ENCODE measurements at regions not wholly inside any gene's neighbourhood (a gene's known extent, or its start where the extent isn't known, plus 50 kb on each side); places are given as distances from the start of the nearest gene placed in this dataset.

DNA sequence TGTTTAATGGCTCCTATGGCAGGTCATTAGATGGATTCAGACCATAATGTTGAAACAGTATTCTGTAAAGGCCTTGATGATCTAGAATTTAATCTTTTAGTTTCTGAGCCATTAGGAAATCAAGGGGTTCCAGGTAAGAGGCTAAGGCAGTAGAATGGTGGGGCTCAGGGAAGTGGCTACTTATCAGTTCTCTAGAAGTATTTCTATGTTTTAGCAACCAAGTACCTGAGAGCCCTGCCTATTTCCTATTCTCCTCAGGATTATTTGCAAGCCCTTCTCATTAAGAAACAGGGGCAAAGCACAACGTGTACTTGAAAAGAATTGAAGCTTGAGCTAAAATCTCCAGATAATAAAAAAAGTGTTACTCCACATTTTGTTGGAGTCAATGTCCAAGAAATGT lies 646.5 kb downstream of the RNF144B start:
- intact Hi-C loops (cut with micrococcal nuclease; ENCODE audit: unreplicated experiment) = no loop called here
- Histone ChIP-seq H3K4me2 (ENCODE audit: control insufficient read depth, insufficient read depth) (no peak overlapping the region), H3K27me3 (replicated peaks in 1 of 2; ENCODE audit: control insufficient read depth in 2 of 2, insufficient read depth in 2 of 2, low read length in 1 of 2) (no peaks in the 10 kb centered on the region), H3K27ac (ENCODE audit: control insufficient read depth, insufficient read depth) (no peak overlapping the region), H3K4me3 (no peak overlapping the region), H3K79me2 (ENCODE audit: control insufficient read depth, insufficient read depth, low read length) (no peaks in the 10 kb centered on the region), H3K36me3 (ENCODE audit: control insufficient read depth in 2 of 2, insufficient read depth in 2 of 2, low read length in 1 of 2) (no peaks in the 10 kb centered on the region), H2AFZ (ENCODE audit: control insufficient read depth, low read depth, low read length) (no peak overlapping the region), H3K4me1 (ENCODE audit: control insufficient read depth, insufficient read depth, low read length) (no peaks in the 10 kb centered on the region), H3K9ac (ENCODE audit: control insufficient read depth, insufficient read depth, low read length) (no peak overlapping the region), H3K9me3 (replicated peaks; ENCODE audit: control insufficient read depth, insufficient read depth, low read length) (no peaks in the 10 kb centered on the region), H4K20me1 (ENCODE audit: control insufficient read depth, insufficient read depth) (no peaks in the 10 kb centered on the region)
- CTCF ChIA-PET = no interaction called here
- SMC1A ChIA-PET (ENCODE audit: uncharacterized antibody, unreplicated experiment) = no interaction called here
- BruUV-seq (replicated peaks) = no TSS peak
- WGBS (ENCODE audit: insufficient coverage, insufficient replicate concordance, low lambda C conversion rate, missing lambda C conversion rate) = 0% methylated on average over 1 of the region's 1 CpG
- ATAC-seq (no peak), DNase-seq (ENCODE audit: low read depth, low spot score) (no peak), FAIRE-seq (no peak)
- in situ Hi-C loops (cut with MboI) = no loop called here
- POLR2A ChIA-PET = no interaction called here
- RAD21 ChIA-PET (ENCODE audit: unreplicated experiment) = no interaction called here
- TF ChIP-seq RUNX3 (IDR thresholded peaks at IDR 0.05; ENCODE audit: low read length) (no peak), CUX1 (IDR thresholded peaks at IDR 0.05; ENCODE audit: insufficient replicate concordance, low read depth, low read length) (no peak), EGR1 (IDR thresholded peaks at IDR 0.05; ENCODE audit: borderline replicate concordance in 1 of 2, low read depth in 2 of 2, low read length in 2 of 2) (no peak), SREBF1 (IDR thresholded peaks at IDR 0.05; ENCODE audit: low read length) (no peak), CHD2 (IDR thresholded peaks at IDR 0.05; ENCODE audit: borderline replicate concordance, low read depth, low read length) (no peak), ZBTB11 (CRISPR knock-in tag; IDR thresholded peaks at IDR 0.05) (no peak), CBX3 (IDR thresholded peaks at IDR 0.05; ENCODE audit: borderline replicate concordance, low read depth) (no peak), SUZ12 (IDR thresholded peaks at IDR 0.05; ENCODE audit: unreplicated experiment) (no peak), GATAD2B (conservative IDR thresholded peaks at IDR 0.05; ENCODE audit: low read depth) (no peak)
- TF ChIP-seq, protein P1, sequence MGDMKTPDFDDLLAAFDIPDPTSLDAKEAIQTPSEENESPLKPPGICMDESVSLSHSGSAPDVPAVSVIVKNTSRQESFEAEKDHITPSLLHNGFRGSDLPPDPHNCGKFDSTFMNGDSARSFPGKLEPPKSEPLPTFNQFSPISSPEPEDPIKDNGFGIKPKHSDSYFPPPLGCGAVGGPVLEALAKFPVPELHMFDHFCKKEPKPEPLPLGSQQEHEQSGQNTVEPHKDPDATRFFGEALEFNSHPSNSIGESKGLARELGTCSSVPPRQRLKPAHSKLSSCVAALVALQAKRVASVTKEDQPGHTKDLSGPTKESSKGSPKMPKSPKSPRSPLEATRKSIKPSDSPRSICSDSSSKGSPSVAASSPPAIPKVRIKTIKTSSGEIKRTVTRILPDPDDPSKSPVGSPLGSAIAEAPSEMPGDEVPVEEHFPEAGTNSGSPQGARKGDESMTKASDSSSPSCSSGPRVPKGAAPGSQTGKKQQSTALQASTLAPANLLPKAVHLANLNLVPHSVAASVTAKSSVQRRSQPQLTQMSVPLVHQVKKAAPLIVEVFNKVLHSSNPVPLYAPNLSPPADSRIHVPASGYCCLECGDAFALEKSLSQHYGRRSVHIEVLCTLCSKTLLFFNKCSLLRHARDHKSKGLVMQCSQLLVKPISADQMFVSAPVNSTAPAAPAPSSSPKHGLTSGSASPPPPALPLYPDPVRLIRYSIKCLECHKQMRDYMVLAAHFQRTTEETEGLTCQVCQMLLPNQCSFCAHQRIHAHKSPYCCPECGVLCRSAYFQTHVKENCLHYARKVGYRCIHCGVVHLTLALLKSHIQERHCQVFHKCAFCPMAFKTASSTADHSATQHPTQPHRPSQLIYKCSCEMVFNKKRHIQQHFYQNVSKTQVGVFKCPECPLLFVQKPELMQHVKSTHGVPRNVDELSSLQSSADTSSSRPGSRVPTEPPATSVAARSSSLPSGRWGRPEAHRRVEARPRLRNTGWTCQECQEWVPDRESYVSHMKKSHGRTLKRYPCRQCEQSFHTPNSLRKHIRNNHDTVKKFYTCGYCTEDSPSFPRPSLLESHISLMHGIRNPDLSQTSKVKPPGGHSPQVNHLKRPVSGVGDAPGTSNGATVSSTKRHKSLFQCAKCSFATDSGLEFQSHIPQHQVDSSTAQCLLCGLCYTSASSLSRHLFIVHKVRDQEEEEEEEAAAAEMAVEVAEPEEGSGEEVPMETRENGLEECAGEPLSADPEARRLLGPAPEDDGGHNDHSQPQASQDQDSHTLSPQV (IDR thresholded peaks at IDR 0.05) = no peak

Data from GM12878 (cell line).